Osteocyte (in vitro differentiated cells): ENCODE measurements at regions not wholly inside any gene's neighbourhood (a gene's known extent, or its start where the extent isn't known, plus 50 kb on each side); places are given as distances from the start of the nearest gene placed in this dataset.

ENCODE experiments used
- DNase-seq: peaks from one replicate; pipeline ENCODE4 v3.0.0; 2021; ENCODE audit warnings: mixed read lengths; ENCODE audit not compliant: unreplicated experiment; ENCODE audit errors: extremely low spot score
- H3K27ac Mint-ChIP-seq: one replicate; pipeline ENCODE4 v1.8.0; 2021; ENCODE audit warnings: mild to moderate bottlenecking, mixed read lengths; ENCODE audit not compliant: unreplicated experiment
- H3K27me3 Mint-ChIP-seq: one replicate; pipeline ENCODE4 v1.8.0; 2021; ENCODE audit warnings: mixed read lengths; ENCODE audit not compliant: unreplicated experiment
- H3K36me3 Mint-ChIP-seq: one replicate; pipeline ENCODE4 v1.8.0; 2021; ENCODE audit warnings: mixed read lengths; ENCODE audit not compliant: unreplicated experiment
- H3K4me1 Mint-ChIP-seq: one replicate; pipeline ENCODE4 v1.8.0; 2021; ENCODE audit warnings: mixed read lengths; ENCODE audit not compliant: unreplicated experiment
- H3K4me3 Mint-ChIP-seq: one replicate; pipeline ENCODE4 v1.8.0; 2021; ENCODE audit warnings: mild to moderate bottlenecking, moderate library complexity, mixed read lengths; ENCODE audit not compliant: unreplicated experiment
- H3K9me3 Mint-ChIP-seq: one replicate; pipeline ENCODE4 v1.8.0; 2021; ENCODE audit warnings: mixed read lengths; ENCODE audit not compliant: unreplicated experiment
- TF ChIP-seq, protein P1 (sequence below): fragments of 200-600 bp; sonication (generic); IDR thresholded peaks from 2 replicates; pipeline ENCODE4 v1.5.0; 2021; ENCODE audit warnings: antibody characterized with exemption, mild to moderate bottlenecking, moderate library complexity

DNA sequence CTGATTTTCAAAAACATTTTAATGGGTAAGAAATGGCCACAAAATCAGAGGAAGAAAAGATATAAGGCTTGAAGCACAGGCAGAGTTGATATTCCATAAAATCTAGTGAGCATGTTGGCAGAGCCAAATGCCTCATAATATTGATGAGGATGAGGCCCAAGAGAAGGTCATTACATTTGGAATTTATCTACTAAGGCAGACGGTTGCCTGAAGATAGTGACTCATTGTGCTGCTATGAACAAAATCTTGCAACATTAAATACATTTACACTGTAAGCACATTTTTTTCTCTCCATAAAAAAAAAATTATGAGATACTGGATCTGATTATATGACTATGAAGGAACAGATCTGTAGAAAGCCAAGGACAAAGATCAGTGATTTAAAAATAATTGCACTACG lies 881.4 kb upstream of the CHORDC1 start:
- DNase-seq: no peak
- H3K27ac Mint-ChIP-seq: peak overlapping the region; percentile 45

DNA sequence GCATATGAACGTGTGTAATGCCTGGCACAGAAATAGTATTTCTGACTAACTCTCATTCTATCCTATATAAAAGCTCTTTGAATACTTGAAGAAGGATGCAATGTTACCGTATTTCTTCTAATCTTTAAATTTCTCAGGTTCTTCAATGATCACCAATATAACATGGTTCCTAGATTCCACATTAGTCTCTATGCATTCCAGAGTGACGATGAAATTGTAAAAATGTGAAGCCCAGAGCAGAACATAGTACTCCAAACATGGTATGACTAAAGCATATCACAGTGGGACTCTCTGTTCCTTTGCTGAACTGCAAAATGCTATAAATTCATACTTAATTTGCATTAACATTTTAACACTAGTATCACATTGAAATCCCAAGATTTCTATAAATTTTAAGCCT lies 877.6 kb upstream of the CHORDC1 start:
- Mint-ChIP-seq H3K4me1 (peaks cover 39% of the 10 kb centered on the region), H3K9me3 (peaks cover 4% of the 10 kb centered on the region), H3K27ac (peak overlapping the region; percentile 23), H3K4me3 (no peak overlapping the region), H3K36me3 (no peaks in the 10 kb centered on the region), H3K27me3 (no peaks in the 10 kb centered on the region)
- no peak for DNase-seq
- TF ChIP-seq, protein P1, sequence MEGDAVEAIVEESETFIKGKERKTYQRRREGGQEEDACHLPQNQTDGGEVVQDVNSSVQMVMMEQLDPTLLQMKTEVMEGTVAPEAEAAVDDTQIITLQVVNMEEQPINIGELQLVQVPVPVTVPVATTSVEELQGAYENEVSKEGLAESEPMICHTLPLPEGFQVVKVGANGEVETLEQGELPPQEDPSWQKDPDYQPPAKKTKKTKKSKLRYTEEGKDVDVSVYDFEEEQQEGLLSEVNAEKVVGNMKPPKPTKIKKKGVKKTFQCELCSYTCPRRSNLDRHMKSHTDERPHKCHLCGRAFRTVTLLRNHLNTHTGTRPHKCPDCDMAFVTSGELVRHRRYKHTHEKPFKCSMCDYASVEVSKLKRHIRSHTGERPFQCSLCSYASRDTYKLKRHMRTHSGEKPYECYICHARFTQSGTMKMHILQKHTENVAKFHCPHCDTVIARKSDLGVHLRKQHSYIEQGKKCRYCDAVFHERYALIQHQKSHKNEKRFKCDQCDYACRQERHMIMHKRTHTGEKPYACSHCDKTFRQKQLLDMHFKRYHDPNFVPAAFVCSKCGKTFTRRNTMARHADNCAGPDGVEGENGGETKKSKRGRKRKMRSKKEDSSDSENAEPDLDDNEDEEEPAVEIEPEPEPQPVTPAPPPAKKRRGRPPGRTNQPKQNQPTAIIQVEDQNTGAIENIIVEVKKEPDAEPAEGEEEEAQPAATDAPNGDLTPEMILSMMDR: no peak

More for the DNA sequence above, 881.4 kb upstream of the CHORDC1 start:
- Mint-ChIP-seq H3K27me3 (no peaks in the 10 kb centered on the region), H3K9me3 (peaks cover 4% of the 10 kb centered on the region), H3K36me3 (no peaks in the 10 kb centered on the region), H3K4me3 (no peak overlapping the region), H3K4me1 (peaks cover 45% of the 10 kb centered on the region)
- TF ChIP-seq, protein P1: no peak

DNA sequence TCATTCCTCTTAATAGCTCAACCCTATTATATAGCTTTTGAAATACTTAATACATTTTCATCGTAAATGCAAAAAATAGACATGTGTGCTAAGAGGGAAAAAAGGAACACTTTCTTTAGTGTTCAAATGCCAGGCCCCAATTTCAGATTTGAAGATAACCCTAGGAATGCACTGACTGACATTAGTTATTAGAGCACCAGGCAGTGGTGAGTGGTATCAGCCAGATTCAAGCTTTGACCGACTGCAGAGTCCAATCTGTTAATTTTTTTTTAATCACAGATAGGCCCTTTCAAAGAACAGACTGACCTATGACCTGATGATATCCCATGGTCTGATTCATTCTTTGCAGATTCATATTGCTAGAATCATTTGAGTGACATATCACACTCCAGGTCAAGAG lies 874.2 kb upstream of the CHORDC1 start:
- no peaks in the 10 kb centered on the region for H3K27me3 Mint-ChIP-seq
- H3K4me1 Mint-ChIP-seq: peaks cover 23% of the 10 kb centered on the region
- H3K4me3 Mint-ChIP-seq: no peak overlapping the region
- H3K9me3 Mint-ChIP-seq: no peaks in the 10 kb centered on the region
- TF ChIP-seq, protein P1: no peak
- H3K27ac Mint-ChIP-seq: no peak overlapping the region
- DNase-seq: no peak
- H3K36me3 Mint-ChIP-seq: no peaks in the 10 kb centered on the region

DNA sequence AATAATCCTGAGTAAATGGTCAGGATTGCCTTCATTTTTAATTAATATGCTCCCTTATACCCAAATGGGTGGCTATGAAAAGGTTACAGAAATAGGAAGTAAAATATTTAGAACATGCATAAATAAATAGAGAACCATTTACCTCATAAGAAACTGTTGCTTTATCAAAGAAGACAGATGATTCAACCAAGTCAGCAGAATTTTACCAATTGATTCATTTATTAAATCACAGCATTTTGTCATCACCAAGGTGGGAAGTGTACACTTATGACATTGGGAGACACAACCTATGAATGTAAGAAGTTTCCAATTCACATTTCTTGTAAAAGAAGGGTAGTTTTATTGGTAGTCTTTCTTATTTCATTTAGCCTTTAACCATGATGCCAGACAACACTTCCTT lies 870.3 kb upstream of the CHORDC1 start:
- no peak overlapping the region for H3K27ac Mint-ChIP-seq
- H3K27me3 Mint-ChIP-seq: no peaks in the 10 kb centered on the region
- H3K36me3 Mint-ChIP-seq: no peaks in the 10 kb centered on the region
- TF ChIP-seq, protein P1: no peak
- no peaks in the 10 kb centered on the region for H3K9me3 Mint-ChIP-seq
- no peak overlapping the region for H3K4me3 Mint-ChIP-seq
- peaks cover 23% of the 10 kb centered on the region for H3K4me1 Mint-ChIP-seq
- no peak for DNase-seq

DNA sequence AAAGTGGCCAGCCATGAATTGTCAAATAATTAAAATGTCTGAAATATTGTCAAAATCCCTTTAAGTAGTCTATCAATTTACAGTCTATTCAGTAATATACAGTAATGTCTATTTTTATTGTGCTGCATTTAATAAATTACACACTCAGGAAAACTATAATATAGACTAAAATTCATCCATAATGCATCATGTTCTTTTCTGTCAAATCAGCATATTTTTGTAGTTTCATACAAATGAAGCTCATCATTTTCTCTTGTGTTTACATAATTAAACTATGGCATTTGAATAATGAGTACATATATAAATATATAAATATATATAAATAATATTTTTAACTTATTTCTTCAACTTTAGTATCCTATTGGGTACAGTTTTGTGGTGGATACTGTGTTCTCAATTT lies 868.7 kb upstream of the CHORDC1 start:
- Mint-ChIP-seq H3K27ac (no peak overlapping the region), H3K27me3 (no peaks in the 10 kb centered on the region), H3K9me3 (no peaks in the 10 kb centered on the region), H3K4me3 (no peak overlapping the region), H3K36me3 (no peaks in the 10 kb centered on the region), H3K4me1 (peaks cover 17% of the 10 kb centered on the region)
- DNase-seq: no peak
- TF ChIP-seq, protein P1: no peak
